Panc1 (cell line): ENCODE measurements at regions not wholly inside any gene's neighbourhood (a gene's known extent, or its start where the extent isn't known, plus 50 kb on each side); places are given as distances from the start of the nearest gene placed in this dataset.

ENCODE experiments used
- CTCF ChIP-seq: fragments of 450-650 bp; IDR thresholded peaks from 2 replicates; pipeline ENCODE4 v1.5.1; 2017; ENCODE audit warnings: mild to moderate bottlenecking
- POLR2AphosphoS5 ChIP-seq: IDR thresholded peaks from 2 replicates; pipeline ENCODE4 v1.6.1; 2012; ENCODE audit warnings: mild to moderate bottlenecking, low read depth, low read length, moderate library complexity
- SIN3A ChIP-seq: IDR thresholded peaks from 2 replicates; pipeline ENCODE4 v1.6.1; 2012; ENCODE audit warnings: low read depth, mild to moderate bottlenecking, low read length, moderate library complexity, borderline replicate concordance; ENCODE audit not compliant: insufficient read depth
- TCF7L2 ChIP-seq: IDR thresholded peaks from 2 replicates; pipeline ENCODE4 v1.6.1; 2011; ENCODE audit warnings: mild to moderate bottlenecking, low read depth, low read length, inconsistent platforms
- TF ChIP-seq, protein P1 (sequence below), 2 experiments: IDR thresholded peaks; 2 replicates each; pipeline ENCODE4 v1.6.1; 2011 to 2012; ENCODE audit warnings: low read depth in 2 of 2, control low read depth in 1 of 2, low read length in 1 of 2, mild to moderate bottlenecking in 1 of 2, moderate library complexity in 1 of 2; ENCODE audit not compliant: insufficient read depth in 1 of 2

DNA sequence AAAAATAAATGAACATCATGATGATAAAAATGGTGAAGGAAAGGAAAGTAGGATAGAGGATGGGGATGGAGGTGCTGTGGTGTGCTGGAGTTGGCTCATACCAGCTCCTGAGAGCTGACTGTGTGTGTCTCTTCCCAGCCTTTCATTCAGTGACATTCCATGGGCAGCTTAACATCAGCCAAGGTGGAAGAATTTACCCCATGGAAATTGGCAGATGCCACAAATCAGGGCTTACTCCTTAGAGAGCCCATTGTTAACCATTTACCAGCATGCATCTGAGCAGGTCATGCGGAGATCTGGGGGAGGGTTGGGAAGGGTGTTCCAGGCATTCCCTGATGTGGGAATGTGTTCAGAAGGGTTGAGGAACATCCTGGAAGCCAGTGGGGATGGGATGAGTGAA, 164.7 kb upstream of the MYL2 start:
- no peak for TF ChIP-seq POLR2AphosphoS5
- no peak for TF ChIP-seq CTCF
- TF ChIP-seq TCF7L2, result no peak
- TF ChIP-seq SIN3A, result no peak
- TF ChIP-seq, protein P1, sequence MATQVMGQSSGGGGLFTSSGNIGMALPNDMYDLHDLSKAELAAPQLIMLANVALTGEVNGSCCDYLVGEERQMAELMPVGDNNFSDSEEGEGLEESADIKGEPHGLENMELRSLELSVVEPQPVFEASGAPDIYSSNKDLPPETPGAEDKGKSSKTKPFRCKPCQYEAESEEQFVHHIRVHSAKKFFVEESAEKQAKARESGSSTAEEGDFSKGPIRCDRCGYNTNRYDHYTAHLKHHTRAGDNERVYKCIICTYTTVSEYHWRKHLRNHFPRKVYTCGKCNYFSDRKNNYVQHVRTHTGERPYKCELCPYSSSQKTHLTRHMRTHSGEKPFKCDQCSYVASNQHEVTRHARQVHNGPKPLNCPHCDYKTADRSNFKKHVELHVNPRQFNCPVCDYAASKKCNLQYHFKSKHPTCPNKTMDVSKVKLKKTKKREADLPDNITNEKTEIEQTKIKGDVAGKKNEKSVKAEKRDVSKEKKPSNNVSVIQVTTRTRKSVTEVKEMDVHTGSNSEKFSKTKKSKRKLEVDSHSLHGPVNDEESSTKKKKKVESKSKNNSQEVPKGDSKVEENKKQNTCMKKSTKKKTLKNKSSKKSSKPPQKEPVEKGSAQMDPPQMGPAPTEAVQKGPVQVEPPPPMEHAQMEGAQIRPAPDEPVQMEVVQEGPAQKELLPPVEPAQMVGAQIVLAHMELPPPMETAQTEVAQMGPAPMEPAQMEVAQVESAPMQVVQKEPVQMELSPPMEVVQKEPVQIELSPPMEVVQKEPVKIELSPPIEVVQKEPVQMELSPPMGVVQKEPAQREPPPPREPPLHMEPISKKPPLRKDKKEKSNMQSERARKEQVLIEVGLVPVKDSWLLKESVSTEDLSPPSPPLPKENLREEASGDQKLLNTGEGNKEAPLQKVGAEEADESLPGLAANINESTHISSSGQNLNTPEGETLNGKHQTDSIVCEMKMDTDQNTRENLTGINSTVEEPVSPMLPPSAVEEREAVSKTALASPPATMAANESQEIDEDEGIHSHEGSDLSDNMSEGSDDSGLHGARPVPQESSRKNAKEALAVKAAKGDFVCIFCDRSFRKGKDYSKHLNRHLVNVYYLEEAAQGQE (IDR thresholded peaks at IDR 0.05; ENCODE audit: insufficient read depth in 1 of 2, low read depth in 2 of 2, low read length in 1 of 2), result no peak
